ENCODE measurements at regions not wholly inside any gene's neighbourhood (a gene's known extent, or its start where the extent isn't known, plus 50 kb on each side); places are given as distances from the start of the nearest gene placed in this dataset.

DNA sequence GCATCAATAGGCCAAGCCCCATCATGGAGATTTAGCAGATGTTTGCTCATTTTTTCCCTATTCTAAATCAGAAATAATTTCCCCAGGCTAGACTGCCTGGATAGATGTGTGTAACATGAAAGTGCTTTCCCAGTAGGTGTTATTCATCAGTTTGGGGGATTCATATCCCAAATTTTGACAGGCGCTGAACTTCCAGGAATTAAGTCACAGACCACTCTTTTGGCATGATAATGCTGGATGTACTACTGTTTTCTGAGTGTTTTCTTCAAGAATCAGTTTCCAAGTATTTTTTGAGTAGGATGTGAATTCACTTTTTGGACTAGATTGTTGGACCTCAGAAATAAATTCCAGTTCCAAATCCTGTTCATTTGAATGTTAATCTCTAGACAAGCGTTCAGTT is 637.4 kb downstream of the REEP3 start:
- no peak for DNase-seq
- H3K9me3 ChIP-seq, result no peaks in the 10 kb centered on the region
- no peak overlapping the region for H3K4me3 ChIP-seq
- no peaks in the 10 kb centered on the region for H3K36me3 ChIP-seq
- no peak for TF ChIP-seq POLR2A (IDR thresholded peaks at IDR 0.05)
- no peak for TF ChIP-seq EP300 (IDR thresholded peaks at IDR 0.05)
- TF ChIP-seq, protein P1, sequence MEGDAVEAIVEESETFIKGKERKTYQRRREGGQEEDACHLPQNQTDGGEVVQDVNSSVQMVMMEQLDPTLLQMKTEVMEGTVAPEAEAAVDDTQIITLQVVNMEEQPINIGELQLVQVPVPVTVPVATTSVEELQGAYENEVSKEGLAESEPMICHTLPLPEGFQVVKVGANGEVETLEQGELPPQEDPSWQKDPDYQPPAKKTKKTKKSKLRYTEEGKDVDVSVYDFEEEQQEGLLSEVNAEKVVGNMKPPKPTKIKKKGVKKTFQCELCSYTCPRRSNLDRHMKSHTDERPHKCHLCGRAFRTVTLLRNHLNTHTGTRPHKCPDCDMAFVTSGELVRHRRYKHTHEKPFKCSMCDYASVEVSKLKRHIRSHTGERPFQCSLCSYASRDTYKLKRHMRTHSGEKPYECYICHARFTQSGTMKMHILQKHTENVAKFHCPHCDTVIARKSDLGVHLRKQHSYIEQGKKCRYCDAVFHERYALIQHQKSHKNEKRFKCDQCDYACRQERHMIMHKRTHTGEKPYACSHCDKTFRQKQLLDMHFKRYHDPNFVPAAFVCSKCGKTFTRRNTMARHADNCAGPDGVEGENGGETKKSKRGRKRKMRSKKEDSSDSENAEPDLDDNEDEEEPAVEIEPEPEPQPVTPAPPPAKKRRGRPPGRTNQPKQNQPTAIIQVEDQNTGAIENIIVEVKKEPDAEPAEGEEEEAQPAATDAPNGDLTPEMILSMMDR (IDR thresholded peaks at IDR 0.05), result no peak
- no peaks in the 10 kb centered on the region for H3K4me1 ChIP-seq (ENCODE audit: insufficient read depth)
- no peak overlapping the region for H3K27ac ChIP-seq
- intact Hi-C loops (cut with DNase I), result no loop called here
- no peaks in the 10 kb centered on the region for H3K27me3 ChIP-seq
- WGBS, 3 donors, result 72 to 93% (median 90%) methylated on average over 2 of the region's 2 CpGs

DNA sequence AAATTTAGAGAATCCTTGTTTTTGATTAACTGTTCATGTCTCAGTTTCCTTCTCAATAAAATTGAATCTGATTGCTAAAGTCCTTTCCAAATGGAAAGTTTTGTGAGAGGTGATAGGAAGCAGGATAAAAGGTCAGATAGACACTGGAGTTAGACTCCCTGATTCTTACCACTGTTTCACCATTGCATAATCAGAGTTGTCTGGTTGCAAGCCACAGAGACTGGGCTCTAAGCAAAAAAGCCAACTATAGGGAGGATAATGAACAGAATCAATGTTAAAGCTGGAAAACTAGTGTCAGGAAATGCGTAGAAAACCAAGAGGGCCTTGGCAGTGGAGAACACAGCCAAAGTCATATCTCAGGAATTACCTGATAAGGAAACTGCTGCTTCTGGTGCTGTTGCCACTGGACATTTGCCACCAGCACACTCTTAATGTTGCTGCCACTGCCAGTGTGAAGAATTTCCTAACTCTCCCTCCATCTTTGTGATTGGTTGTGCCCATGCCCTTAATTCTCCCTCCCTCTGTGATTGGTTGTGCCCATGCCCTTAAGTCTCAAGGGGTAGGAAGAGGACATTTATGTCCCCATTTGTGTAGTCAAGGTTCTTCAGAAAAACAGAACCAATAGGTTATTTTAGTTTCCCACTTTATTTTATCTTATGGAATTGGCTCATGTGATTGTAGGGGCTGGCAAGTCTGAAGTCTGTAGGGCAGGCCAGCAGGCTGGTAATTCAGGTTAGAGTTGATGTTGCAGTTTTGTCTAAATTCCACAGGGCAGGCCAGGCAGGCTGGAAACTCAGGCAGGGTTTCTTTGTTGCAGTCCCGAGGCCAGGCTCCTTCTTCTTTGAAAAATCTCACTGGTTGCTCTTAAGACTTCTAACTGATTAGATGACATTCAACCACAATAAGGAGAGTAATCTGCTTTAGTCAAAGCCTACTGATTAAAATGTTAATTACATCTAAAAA is 639.0 kb downstream of the REEP3 start:
- H3K27ac ChIP-seq, result no peak overlapping the region
- H3K4me1 ChIP-seq (ENCODE audit: insufficient read depth), result no peaks in the 10 kb centered on the region
- H3K4me3 ChIP-seq, result no peak overlapping the region
- intact Hi-C loops (cut with DNase I), result no loop called here
- DNase-seq, result no peak
- 78 to 86% (median 83%) methylated on average over 2 of the region's 2 CpGs for WGBS, 3 donors
- no peaks in the 10 kb centered on the region for H3K9me3 ChIP-seq
- no peaks in the 10 kb centered on the region for H3K36me3 ChIP-seq
- H3K27me3 ChIP-seq, result no peaks in the 10 kb centered on the region
- TF ChIP-seq POLR2A (IDR thresholded peaks at IDR 0.05) (no peak), EP300 (IDR thresholded peaks at IDR 0.05) (no peak)

DNA sequence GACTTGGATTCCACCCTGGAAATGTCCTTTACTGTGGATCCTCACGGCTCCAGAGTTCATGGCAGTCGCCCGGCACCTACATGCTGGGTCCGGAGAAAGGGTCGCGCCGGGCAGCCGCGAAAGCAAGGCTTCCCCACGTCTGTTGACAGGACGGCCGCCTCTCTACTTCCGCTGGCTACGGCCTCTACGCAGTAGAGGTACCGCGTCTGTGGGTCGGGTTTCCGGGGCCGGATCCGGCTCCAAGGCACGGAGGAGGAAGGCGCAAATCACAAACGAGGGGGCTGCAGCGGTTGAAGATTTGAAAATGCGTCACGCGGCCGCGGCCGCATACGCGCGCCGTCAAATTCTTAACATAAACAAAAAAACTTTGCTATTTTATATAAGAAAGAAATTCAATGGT is 649.6 kb downstream of the REEP3 start:
- WGBS, 3 donors, result 95 to 97% (median 96%) methylated on average over 35 of the region's 35 CpGs

DNA sequence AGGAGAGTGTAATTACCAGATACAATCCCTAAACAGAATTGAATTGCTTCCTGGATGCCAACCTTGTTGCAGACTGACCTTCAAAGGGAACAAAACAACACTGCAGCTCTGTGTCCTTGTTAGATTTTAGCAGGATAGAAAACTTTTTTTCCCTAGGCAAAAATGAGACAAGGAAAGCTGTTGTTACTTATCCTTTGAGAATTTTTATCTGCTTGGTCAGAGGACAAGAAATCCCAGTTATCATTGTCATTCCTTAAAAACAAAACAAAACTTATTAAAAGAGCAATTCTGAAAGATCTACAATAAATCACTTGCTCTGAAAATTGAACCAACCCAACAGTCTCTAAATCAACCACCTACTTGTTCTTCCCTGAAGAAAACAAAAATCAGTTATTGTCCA is 652.6 kb downstream of the REEP3 start:
- H3K27me3 ChIP-seq, result no peaks in the 10 kb centered on the region
- no peaks in the 10 kb centered on the region for H3K4me1 ChIP-seq (ENCODE audit: insufficient read depth)
- no peak overlapping the region for H3K27ac ChIP-seq
- TF ChIP-seq, protein P1 (IDR thresholded peaks at IDR 0.05), result no peak
- no peak for TF ChIP-seq POLR2A (IDR thresholded peaks at IDR 0.05)
- TF ChIP-seq EP300 (IDR thresholded peaks at IDR 0.05), result no peak
- H3K4me3 ChIP-seq, result no peak overlapping the region
- intact Hi-C loops (cut with DNase I), result no loop called here
- DNase-seq, result no peak
- no peaks in the 10 kb centered on the region for H3K9me3 ChIP-seq
- no peaks in the 10 kb centered on the region for H3K36me3 ChIP-seq

More for the DNA sequence above, 649.6 kb downstream of the REEP3 start:
- no peak for TF ChIP-seq POLR2A (IDR thresholded peaks at IDR 0.05)
- TF ChIP-seq, protein P1 (IDR thresholded peaks at IDR 0.05), result no peak
- no peak for TF ChIP-seq EP300 (IDR thresholded peaks at IDR 0.05)
- intact Hi-C loops (cut with DNase I), result no loop called here
- DNase-seq, result peak in 2 of 5 donors; percentile 4 to 13
- Histone ChIP-seq H3K27ac (no peak overlapping the region), H3K4me3 (no peak overlapping the region), H3K36me3 (no peaks in the 10 kb centered on the region), H3K27me3 (no peaks in the 10 kb centered on the region), H3K9me3 (no peaks in the 10 kb centered on the region), H3K4me1 (ENCODE audit: insufficient read depth) (no peaks in the 10 kb centered on the region)

DNA sequence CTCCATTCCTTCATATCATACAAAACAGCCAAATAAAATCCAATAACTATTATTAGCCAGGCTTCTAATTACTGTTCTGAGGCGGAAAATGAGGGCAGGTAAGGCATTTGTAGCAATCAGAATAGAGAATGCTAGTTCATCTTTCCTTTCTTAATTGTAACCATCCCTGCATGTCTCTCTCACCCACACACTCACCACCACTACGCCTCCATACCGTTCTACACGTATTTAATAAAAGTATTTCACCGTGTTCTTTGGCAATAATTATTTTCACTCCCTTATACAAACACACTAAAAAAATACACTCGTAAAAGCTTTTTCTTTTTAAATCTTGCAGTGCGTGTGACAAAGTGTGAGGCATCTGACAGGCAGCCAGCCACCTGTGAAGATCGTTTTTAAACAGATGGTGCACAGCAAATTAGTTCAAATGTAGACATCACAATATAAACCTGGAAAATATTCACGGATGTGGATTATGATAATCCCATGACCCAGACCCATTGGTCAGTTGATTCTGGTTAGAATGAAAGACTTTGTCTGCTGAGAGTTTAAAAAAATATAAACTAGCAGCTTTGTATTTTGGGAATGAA is 653.6 kb downstream of the REEP3 start:
- intact Hi-C loops (cut with DNase I), result no loop called here
- H3K27me3 ChIP-seq, result no peaks in the 10 kb centered on the region
- TF ChIP-seq POLR2A (IDR thresholded peaks at IDR 0.05) (no peak), EP300 (IDR thresholded peaks at IDR 0.05) (no peak)
- TF ChIP-seq, protein P1 (IDR thresholded peaks at IDR 0.05), result no peak
- no peak for DNase-seq
- no peak overlapping the region for H3K4me3 ChIP-seq
- no peaks in the 10 kb centered on the region for H3K4me1 ChIP-seq (ENCODE audit: insufficient read depth)
- H3K27ac ChIP-seq, result no peak overlapping the region
- no peaks in the 10 kb centered on the region for H3K9me3 ChIP-seq
- 42 to 50% (median 44%) methylated on average over 9 of the region's 9 CpGs for WGBS, 3 donors
- H3K36me3 ChIP-seq, result no peaks in the 10 kb centered on the region
